ENCODE measurements at regions not wholly inside any gene's neighbourhood (a gene's known extent, or its start where the extent isn't known, plus 50 kb on each side); places are given as distances from the start of the nearest gene placed in this dataset.
"Not testable (repeated sequence)": the region's sequence is repeated elsewhere in the genome, so short reads cannot be mapped to it uniquely, and the experiment has no call there.

GRCh38 chr13:19069684-19070397 is 111.8 kb downstream of the TUBA3C start:
- in situ Hi-C loops (cut with HindIII; ENCODE audit: low pct_ligation_motif_present, low pct_unique_long_range_greater_than_20kb, low sequenced_read_pairs), result no loop called here
- DNase-seq, result no peak

GRCh38 chr13:19068691-19069090 is 112.9 kb downstream of the TUBA3C start:
- DNase-seq, result no peak
- in situ Hi-C loops (cut with HindIII; ENCODE audit: low pct_ligation_motif_present, low pct_unique_long_range_greater_than_20kb, low sequenced_read_pairs), result no loop called here

GRCh38 chr13:19067767-19068166 is 113.9 kb downstream of the TUBA3C start:
- no peak for DNase-seq
- in situ Hi-C loops (cut with HindIII; ENCODE audit: low pct_ligation_motif_present, low pct_unique_long_range_greater_than_20kb, low sequenced_read_pairs), result no loop called here

- in situ Hi-C loops (cut with HindIII; ENCODE audit: low pct_ligation_motif_present, low pct_unique_long_range_greater_than_20kb, low sequenced_read_pairs), result no loop called here
- no peak for DNase-seq
Observed at GRCh38 chr13:19062801-19063200, 118.8 kb downstream of the TUBA3C start.

GRCh38 chr13:19062019-19062646 is 119.5 kb downstream of the TUBA3C start:
- DNase-seq, result no peak
- in situ Hi-C loops (cut with HindIII; ENCODE audit: low pct_ligation_motif_present, low pct_unique_long_range_greater_than_20kb, low sequenced_read_pairs), result no loop called here

GRCh38 chr13:19061278-19061677 is 120.3 kb downstream of the TUBA3C start:
- in situ Hi-C loops (cut with HindIII; ENCODE audit: low pct_ligation_motif_present, low pct_unique_long_range_greater_than_20kb, low sequenced_read_pairs), result no loop called here
- DNase-seq, result no peak

- no peak for DNase-seq
- in situ Hi-C loops (cut with HindIII; ENCODE audit: low pct_ligation_motif_present, low pct_unique_long_range_greater_than_20kb, low sequenced_read_pairs), result no loop called here
Observed at GRCh38 chr13:19060311-19061002, 121.2 kb downstream of the TUBA3C start.

- DNase-seq, result no peak
- in situ Hi-C loops (cut with HindIII; ENCODE audit: low pct_ligation_motif_present, low pct_unique_long_range_greater_than_20kb, low sequenced_read_pairs), result no loop called here
Observed at GRCh38 chr13:19059016-19059780, 122.4 kb downstream of the TUBA3C start.

GRCh38 chr13:19058566-19058965 is 123.1 kb downstream of the TUBA3C start:
- DNase-seq, result no peak
- in situ Hi-C loops (cut with HindIII; ENCODE audit: low pct_ligation_motif_present, low pct_unique_long_range_greater_than_20kb, low sequenced_read_pairs), result no loop called here

GRCh38 chr13:19057588-19058340 is 123.9 kb downstream of the TUBA3C start:
- DNase-seq, result no peak
- in situ Hi-C loops (cut with HindIII; ENCODE audit: low pct_ligation_motif_present, low pct_unique_long_range_greater_than_20kb, low sequenced_read_pairs), result no loop called here

GRCh38 chr13:19056984-19057490 is 124.6 kb downstream of the TUBA3C start:
- in situ Hi-C loops (cut with HindIII; ENCODE audit: low pct_ligation_motif_present, low pct_unique_long_range_greater_than_20kb, low sequenced_read_pairs), result no loop called here
- no peak for DNase-seq

GRCh38 chr13:19056355-19056880 is 125.2 kb downstream of the TUBA3C start:
- in situ Hi-C loops (cut with HindIII; ENCODE audit: low pct_ligation_motif_present, low pct_unique_long_range_greater_than_20kb, low sequenced_read_pairs), result no loop called here
- no peak for DNase-seq

GRCh38 chr13:19055611-19056010 is 126.0 kb downstream of the TUBA3C start:
- in situ Hi-C loops (cut with HindIII; ENCODE audit: low pct_ligation_motif_present, low pct_unique_long_range_greater_than_20kb, low sequenced_read_pairs), result no loop called here
- DNase-seq, result no peak

- DNase-seq, result no peak
- in situ Hi-C loops (cut with HindIII; ENCODE audit: low pct_ligation_motif_present, low pct_unique_long_range_greater_than_20kb, low sequenced_read_pairs), result no loop called here
Observed at GRCh38 chr13:19053561-19053960, 128.1 kb downstream of the TUBA3C start.

GRCh38 chr13:19052931-19053330 is 128.7 kb downstream of the TUBA3C start:
- in situ Hi-C loops (cut with HindIII; ENCODE audit: low pct_ligation_motif_present, low pct_unique_long_range_greater_than_20kb, low sequenced_read_pairs), result no loop called here

GRCh38 chr13:19052180-19052579 is 129.4 kb downstream of the TUBA3C start:
- in situ Hi-C loops (cut with HindIII; ENCODE audit: low pct_ligation_motif_present, low pct_unique_long_range_greater_than_20kb, low sequenced_read_pairs), result no loop called here

More at GRCh38 chr13:19052931-19053330, 128.7 kb downstream of the TUBA3C start:
- DNase-seq, result no peak

GRCh38 chr13:19050901-19051300 is 130.7 kb downstream of the TUBA3C start:
- in situ Hi-C loops (cut with HindIII; ENCODE audit: low pct_ligation_motif_present, low pct_unique_long_range_greater_than_20kb, low sequenced_read_pairs), result no loop called here
- DNase-seq, result no peak

More at GRCh38 chr13:19052180-19052579, 129.4 kb downstream of the TUBA3C start:
- no peak for DNase-seq

GRCh38 chr13:19049624-19050023 is 132.0 kb downstream of the TUBA3C start:
- DNase-seq; in situ Hi-C loops (cut with HindIII; ENCODE audit: low pct_ligation_motif_present, low pct_unique_long_range_greater_than_20kb, low sequenced_read_pairs): not testable (repeated sequence)

Measured in ACHN (cell line).